HG03558 (cell line): ENCODE measurements at regions not wholly inside any gene's neighbourhood (a gene's known extent, or its start where the extent isn't known, plus 50 kb on each side); places are given as distances from the start of the nearest gene placed in this dataset.
"Not testable (repeated sequence)": the region's sequence is repeated elsewhere in the genome, so short reads cannot be mapped to it uniquely, and the experiment has no call there.

Experiments used
- ATAC-seq: cut with Tn5 transposase; IDR thresholded peaks from one replicate; pipeline ENCODE4 v1.9.1; 2021; ENCODE audit warnings: moderate number of reproducible peaks; ENCODE audit not compliant: unreplicated experiment; ENCODE audit errors: extremely low read depth

- ATAC-seq, result no peak
Observed at GRCh38 chr13:71021825-71022422, 845.1 kb downstream of the DACH1 start.

DNA sequence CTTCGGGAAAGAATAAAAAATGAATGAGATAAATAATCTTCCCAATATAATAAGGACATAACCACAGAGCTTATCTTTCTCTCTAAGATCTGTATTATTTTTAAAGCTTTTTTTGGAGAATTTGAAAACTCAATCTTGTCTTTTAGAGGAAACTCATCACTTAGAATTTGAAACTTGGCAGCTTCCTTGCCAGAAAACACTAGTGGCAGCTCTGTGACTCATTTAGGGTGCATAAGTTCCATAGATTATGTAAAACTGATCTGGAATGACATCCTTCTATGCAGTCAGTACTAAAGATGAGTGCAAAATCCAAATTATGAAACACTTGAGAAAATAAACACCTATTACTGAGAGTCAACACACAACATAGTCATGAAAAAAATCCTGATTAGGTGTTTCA lies 848.0 kb downstream of the DACH1 start:
- ATAC-seq, result no peak

DNA sequence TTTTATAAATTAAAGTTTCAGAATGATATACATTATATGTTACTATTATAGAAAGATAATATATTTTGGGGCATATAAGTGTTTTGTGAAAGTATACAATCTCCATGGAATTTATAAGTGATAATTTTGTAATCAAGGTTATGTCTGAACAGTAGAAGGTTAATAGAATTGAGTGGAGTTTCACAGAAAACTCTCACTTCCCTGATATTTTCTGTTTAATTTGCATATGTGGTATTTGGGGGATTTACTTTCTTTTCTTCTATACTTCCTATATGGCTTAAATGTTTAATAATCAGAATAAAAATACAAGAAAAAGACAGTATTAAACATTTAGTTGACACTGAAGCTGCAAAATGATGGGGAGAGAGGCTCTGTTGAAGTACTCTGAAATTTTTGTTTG lies 848.5 kb downstream of the DACH1 start:
- ATAC-seq, result no peak

DNA sequence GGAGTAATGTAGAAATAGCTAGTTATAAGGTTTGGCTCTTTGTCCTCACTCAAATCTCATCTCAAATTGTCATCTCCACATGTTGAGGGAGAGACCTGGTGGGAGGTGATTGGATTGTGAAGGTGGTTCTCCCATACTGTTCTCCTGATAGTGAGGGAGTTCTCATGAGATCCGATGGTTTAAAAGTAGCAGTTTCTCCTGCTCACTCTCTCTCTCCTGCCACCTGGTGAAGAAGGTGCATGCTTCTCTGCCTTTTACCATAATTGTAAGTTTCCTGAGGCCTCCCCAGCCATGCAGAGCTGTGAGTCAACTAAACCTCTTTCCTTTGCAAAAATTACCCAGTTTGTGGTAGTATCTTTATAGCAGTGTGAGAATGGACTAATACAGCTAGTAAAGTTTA lies 849.4 kb downstream of the DACH1 start:
- ATAC-seq, result no peak

DNA sequence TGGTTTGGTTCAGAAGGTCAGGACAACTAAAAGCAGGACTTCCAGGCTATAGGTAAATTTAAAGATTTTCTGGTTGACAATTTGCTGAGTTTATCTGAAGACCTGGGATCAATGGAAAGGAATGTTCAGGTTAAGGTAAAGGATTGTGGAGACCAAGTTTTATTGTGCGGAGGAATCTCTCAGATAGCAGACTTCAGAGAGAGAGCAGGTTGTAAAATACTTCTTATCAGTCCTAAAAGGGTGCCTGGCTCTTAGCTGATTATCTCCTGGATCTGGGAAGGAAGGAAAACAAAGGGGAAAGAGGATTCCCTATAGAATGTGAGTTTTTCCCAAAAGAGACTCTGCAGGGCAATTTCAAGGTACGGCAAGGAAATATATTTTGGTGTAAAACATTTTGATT lies 851.5 kb downstream of the DACH1 start:
- no peak for ATAC-seq

DNA sequence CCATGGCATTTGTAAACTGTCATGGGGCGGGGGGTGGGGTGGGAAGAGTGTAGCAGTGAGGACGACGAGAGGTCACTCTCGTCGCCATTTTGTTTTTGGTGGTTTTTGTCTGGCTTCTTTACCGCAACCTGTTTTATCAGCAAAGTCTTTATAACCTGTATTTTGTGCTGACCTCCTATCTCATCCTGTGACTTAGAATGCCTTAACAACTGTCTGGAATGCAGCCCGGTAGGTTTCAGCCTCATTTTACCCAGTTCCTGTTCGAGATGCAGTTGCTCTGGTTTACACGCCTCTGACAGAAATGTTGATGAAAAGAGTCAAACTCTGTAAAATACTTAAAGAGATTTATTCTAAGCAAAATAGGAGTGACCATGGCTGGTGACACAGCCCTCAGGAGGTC lies 852.0 kb downstream of the DACH1 start:
- no peak for ATAC-seq

DNA sequence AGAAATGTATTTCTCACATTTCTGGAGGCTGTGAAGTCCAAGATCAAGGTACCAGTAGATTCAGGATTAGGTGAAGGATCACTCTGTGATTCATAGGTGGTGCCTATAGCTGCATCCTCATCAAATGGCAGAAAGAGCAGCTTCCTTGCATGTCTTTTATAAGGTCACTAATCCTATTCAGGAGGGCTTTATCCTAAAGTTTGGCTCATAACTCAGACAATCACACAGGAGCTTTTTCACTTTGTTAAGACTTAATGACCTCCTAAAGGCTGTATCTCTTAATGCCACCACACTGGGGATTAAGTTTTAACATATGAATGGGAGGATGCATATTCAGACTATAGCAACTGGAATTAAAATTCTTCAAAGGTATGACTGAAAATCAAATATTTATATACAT lies 861.1 kb downstream of the DACH1 start:
- no peak for ATAC-seq

- ATAC-seq, result no peak
Observed at GRCh38 chr13:70995338-70995737, 871.7 kb downstream of the DACH1 start.

DNA sequence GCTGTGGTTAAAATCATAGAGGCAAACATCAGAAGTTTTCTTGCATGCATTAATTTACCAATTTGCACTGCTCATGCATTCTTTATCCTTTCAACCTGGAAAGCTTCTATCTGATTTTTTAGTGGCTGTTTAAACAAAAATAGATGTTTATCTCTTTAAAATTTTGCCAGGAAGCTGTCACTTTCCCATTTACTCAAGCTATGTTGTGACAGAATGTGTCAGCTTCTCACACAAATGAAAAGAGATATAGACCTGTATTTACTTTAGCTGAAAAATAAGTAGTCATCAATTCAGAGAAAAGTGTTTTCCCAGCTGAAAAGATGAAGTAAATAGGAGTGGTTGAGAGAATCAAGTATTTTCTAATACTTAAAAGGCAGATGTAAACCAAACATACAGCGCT lies 872.8 kb downstream of the DACH1 start:
- no peak for ATAC-seq

GRCh38 chr13:70987043-70987442 lies 878.8 kb upstream of the KLHL1 start:
- no peak for ATAC-seq

GRCh38 chr13:70985371-70985770 lies 877.1 kb upstream of the KLHL1 start:
- ATAC-seq, result no peak

GRCh38 chr13:70981219-70981618 lies 873.0 kb upstream of the KLHL1 start:
- not testable (repeated sequence) for ATAC-seq

- no peak for ATAC-seq
Observed at GRCh38 chr13:70969321-70969720, 861.1 kb upstream of the KLHL1 start.

DNA sequence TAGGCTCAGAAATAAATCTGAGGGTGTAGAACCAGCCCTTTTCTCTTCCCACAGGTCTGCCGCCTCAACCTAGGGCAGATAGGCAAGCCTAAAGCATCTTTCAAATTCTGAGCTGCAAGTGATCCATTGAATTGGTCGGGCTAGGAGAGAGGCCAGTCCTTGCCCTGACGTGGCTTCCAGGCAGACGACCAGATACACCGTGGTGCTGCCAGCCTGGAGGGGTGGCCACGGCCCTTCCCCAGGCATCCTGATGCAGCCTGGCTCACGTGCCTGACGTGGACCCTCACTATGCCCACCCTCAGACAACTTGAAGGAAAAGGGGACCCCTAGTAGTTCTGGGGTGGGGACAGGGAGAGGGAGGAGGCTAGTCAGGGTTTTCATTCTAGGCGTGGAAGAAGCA lies 859.3 kb upstream of the KLHL1 start:
- ATAC-seq, result no peak

DNA sequence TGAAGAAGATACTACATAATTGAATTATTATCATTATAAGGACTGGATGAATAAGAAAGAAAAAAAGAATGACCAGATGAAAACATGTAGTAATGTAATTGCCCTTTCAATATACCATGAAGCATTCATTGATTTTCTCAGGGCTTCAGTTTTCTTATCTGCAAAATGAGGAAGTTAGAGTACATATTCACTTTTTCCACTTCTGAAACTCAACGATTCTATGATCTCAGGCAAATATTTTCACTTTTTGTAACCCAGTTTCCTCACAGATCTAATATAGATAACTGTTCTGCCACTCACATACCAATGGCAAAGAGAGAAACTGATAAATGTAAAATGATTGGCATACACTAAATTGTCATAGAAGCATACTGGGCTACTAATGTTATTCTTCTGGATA lies 856.6 kb upstream of the KLHL1 start:
- no peak for ATAC-seq

GRCh38 chr13:70964124-70964523 lies 855.9 kb upstream of the KLHL1 start:
- ATAC-seq, result no peak

DNA sequence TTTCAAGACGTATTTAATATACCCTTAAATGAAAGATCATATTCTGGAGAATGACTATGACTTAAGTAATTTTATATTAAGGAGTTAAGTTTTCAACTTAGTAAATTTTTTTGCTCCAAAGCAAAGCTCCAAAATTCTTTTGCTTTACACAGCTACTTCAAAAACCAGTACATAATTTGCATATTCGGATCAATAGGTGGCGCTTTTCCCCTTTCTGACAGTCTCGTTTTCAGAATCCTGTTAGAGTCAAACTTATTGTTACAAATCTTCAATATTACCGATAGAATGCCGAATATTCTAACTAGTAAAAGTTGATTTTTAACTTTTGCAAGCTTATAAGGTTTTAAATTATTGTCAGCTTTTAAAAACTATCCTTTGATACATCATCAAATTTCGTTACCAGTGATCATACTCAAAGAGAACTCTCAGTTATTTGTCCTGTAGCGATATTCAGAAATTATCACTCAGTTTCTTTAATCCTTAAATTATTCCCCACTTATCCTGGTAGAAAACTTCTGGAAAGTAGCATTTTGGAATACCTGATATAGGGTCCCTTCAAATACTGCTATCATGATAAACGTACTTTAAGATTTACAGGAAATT lies 852.7 kb upstream of the KLHL1 start:
- ATAC-seq, result no peak

DNA sequence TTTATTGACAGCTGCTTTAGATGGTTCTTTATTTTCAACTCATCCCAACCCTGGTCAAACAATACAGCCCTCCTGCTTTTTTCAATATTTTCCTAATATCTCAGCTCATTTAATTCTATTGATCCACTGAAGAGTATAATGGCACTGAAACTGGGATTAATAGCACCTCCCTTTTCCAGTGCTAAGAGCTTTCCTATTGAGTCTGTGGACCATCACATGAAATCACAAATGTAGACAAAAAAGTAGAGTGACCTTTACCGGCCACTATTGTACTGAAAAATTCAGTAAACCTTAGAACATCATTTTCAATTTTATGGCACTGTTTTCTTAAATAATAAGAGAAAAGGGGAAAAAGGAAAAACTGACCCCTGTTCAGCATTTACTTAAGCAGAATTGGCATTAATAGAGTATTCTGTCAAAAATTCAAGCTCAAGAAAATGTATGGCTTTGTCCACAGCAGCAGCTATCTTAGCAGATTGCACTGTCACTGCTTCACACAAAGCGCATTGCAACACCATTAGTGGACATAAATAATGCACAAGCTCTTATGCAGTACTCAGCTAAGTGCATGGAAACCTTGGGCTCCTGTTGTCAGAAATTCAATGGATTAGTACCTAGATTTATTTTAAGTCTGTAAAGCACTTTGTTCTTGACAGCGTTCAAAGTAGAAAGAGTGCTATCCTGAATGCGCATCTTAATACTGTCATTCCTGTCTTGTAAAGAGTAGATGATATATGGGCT lies 851.0 kb upstream of the KLHL1 start:
- no peak for ATAC-seq

GRCh38 chr13:70955887-70956286 lies 847.6 kb upstream of the KLHL1 start:
- no peak for ATAC-seq

DNA sequence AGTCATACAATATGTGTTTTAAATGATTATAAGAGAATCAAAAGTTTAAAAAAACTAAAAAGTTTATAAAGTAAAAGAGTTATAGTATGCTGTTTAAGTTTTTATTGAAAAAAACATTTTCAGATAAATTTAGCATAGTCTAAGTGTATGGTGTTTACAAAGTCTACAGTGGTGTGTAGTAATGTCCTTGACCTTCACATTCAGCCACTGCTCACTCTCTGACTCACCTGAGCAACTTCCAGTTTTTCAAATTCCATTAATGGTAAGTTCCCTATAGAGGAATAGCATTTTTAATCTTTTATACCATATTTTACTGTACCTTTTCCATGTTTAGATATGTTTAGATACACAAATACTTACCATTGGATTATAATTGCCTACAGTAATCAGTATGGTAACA lies 842.4 kb upstream of the KLHL1 start:
- ATAC-seq, result no peak

- no peak for ATAC-seq
Observed at GRCh38 chr13:70945506-70945905, 837.3 kb upstream of the KLHL1 start.

DNA sequence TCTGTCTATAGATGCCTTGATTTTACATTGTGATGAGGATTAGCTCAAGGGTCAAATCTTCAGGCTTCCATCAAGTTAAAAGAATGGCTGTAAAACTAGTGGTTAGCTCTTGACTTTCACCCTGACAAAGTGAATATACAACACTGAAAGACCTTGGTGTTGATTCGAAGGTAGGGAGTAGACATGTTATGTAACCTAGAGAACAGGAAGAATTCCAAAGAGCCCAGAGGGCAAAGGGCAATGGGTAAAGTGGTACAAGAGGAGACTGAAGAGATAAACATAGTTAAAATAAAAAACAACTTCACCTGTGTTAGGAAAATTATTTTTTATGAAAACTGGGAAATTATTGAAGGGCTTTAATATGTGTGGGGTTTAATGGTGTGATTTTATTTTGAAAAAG lies 833.2 kb upstream of the KLHL1 start:
- no peak for ATAC-seq
